ENCODE measurements at regions not wholly inside any gene's neighbourhood (a gene's known extent, or its start where the extent isn't known, plus 50 kb on each side); places are given as distances from the start of the nearest gene placed in this dataset.
"Not testable (repeated sequence)": the region's sequence is repeated elsewhere in the genome, so short reads cannot be mapped to it uniquely, and the experiment has no call there.

DNA sequence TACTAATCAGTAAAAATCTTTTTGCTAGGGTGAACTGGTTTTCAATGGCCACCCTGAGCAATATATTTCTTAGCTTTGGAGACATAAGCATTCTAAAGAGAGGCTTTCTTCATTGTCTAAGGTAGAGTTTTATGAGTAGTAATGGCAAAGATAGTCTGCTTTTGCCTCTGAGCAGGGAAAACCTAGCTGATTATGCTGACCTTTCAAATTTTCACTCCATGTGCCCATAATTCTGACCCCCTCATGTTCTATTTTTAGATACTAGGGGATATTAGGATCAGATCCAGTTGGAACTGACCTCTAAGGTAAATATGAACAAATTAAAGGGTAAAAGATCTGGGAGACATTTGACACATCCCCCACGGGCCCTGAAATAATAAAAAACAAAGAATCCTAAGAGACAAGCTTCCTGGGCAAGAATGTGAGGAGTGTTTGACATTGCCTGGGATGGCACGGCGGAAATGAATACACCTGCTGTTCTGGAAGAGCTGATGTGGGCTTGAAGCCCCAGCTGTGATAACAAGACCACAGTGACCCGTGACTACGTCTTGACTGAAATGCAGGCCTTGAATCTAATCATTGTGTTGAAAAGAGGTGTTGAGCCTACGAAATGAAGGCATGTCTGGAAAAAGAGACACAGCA, 392.1 kb upstream of the FRG1 start:
- no peak overlapping the region for H3K4me3 ChIP-seq (ENCODE audit: low read depth, low read length)

DNA sequence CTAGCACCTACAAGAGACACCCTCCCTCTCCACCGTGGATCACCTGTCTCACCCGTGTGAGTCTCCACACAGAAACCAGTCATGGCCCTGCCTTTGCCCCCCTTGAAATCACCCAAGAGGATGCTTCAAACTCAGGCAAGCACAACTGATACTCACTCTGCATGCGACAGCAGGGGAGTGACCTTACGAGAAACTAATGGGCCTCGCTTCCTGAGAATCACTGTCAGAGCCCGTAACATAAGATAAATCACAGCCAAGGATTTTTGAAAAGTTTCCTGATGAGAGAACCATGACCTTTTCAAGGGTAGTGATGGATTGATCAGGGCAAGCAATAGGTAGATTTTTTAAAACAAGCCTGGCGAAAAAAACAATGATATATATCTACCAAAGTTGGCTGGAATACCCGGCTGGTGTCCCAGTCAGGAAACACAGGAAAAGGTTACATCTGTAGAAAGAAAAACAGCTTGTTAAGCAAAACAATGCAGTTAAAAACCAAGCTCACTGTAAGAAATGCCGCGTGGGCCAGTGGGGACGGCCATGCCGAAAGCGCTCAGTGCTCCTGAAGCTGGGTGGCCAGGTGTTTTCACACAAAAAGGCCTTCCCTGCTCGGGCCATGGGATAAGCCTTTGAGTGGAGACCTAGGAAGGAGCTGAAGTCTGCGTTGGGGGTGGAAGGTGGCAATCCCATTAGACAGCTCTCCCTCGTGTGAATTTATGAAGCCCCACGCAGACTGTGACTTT, 388.6 kb upstream of the FRG1 start:
- not testable (repeated sequence) for H3K4me3 ChIP-seq (ENCODE audit: low read depth, low read length)

- H3K4me3 ChIP-seq (ENCODE audit: low read depth, low read length): not testable (repeated sequence)
These were observed 380.1 kb upstream of the FRG1 start for GRCh38 chr4:189560605-189561004.

DNA sequence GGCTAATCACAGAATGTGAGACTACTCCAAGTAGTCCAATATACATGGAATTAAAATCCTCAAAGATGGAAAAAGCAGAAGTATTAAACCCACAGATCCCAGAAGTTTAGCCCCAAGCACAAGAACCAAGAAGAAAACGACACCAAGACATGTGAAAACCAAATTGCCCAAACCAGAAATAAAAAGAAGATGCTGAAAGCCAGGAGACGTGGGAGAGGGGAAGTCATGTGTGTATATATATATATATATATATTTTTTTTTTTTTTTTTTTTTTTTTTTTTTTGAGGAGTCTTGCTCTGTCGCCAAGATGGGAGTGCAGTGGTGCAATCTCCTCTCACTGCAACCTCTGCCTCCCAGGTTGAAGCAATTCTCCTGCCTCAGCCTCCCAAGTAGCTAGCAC, 376.9 kb upstream of the FRG1 start:
- not testable (repeated sequence) for H3K4me3 ChIP-seq (ENCODE audit: low read depth, low read length)

DNA sequence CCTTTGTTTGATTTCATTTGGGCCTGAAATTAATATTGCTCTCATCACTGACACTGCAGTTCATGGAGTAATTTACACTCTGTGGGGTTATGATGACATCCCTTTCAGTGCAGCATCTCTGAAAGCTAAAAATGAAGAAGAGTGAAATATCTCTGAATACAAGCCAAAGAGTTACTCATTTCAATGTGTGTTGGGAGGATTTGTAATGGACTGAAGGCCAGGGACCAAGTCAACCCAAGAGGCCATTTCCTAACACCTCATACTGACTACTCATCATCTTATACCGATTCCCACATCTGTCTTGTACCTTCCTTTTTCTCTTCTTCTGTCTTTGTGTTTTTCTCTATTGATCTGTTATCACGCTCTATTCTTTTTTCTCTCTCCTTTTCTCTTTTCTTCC, 374.4 kb upstream of the FRG1 start:
- not testable (repeated sequence) for H3K4me3 ChIP-seq (ENCODE audit: low read depth, low read length)

DNA sequence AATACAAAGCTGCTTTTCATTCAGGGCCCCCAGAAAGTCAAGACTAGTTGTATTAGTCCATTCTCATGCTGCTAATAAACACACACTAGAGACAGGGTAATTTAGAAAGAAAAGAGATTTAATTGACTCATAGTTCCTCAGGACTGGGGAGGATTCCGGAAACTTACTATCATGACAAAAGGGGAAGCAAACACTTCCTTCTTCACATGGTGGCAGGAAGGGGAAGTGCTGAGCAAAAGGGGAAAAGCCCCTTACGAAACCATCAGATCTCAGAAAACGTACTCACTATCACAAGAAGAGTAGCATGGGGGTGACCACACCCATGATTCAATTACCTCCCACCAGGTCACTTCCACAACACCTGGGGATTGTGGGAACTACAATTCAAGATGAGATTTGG, 373.8 kb upstream of the FRG1 start:
- H3K4me3 ChIP-seq (ENCODE audit: low read depth, low read length): not testable (repeated sequence)

- not testable (repeated sequence) for H3K4me3 ChIP-seq (ENCODE audit: low read depth, low read length)
These were observed 361.0 kb upstream of the FRG1 start for GRCh38 chr4:189579645-189580044.

GRCh38 chr4:189586908-189587632, 353.6 kb upstream of the FRG1 start:
- H3K4me3 ChIP-seq (ENCODE audit: low read depth, low read length): not testable (repeated sequence)

- H3K4me3 ChIP-seq (ENCODE audit: low read depth, low read length): not testable (repeated sequence)
These were observed 351.5 kb upstream of the FRG1 start for GRCh38 chr4:189589201-189589600.

DNA sequence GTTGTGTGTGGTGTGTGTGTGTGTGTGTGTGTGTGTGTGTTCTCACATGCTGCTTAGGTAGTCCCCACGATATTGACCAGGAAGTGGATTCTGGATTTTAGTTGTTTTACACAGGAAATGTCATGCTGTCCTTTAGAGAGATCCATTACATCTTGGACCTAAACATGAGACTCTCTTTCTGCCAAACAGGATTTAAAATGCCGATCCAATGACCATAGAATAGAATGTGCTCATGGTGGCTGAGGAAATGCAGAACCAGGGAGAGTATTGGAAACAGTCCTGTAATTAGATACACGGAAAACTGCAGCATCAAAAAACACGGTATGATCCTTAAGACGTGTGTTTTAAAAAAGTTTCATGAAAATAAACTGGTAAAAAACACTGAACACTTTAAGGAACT, 347.8 kb upstream of the FRG1 start:
- H3K4me3 ChIP-seq (ENCODE audit: low read depth, low read length): no peak overlapping the region

- no peak overlapping the region for H3K4me3 ChIP-seq (ENCODE audit: low read depth, low read length)
These were observed 343.3 kb upstream of the FRG1 start for GRCh38 chr4:189597341-189597740.

DNA sequence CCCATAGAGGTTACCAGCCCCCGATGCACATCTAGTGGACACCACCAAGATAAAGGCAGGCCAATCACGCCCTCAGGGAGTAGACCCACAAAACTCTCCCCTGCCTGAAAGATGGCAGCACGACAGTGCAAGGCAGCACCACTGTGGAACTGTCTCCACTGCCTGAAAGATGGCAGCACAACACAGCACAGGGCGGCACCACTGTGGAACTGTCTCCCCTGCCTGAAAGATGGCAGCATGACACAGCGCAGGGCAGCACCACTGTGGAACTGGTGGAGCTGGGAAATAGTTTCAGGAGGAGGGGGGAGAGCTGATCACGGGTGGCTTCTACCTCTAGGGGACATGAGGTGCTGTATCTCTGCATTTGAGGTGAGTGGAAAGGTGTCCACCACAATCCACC, 340.4 kb upstream of the FRG1 start:
- no peak overlapping the region for H3K4me3 ChIP-seq (ENCODE audit: low read depth, low read length)

DNA sequence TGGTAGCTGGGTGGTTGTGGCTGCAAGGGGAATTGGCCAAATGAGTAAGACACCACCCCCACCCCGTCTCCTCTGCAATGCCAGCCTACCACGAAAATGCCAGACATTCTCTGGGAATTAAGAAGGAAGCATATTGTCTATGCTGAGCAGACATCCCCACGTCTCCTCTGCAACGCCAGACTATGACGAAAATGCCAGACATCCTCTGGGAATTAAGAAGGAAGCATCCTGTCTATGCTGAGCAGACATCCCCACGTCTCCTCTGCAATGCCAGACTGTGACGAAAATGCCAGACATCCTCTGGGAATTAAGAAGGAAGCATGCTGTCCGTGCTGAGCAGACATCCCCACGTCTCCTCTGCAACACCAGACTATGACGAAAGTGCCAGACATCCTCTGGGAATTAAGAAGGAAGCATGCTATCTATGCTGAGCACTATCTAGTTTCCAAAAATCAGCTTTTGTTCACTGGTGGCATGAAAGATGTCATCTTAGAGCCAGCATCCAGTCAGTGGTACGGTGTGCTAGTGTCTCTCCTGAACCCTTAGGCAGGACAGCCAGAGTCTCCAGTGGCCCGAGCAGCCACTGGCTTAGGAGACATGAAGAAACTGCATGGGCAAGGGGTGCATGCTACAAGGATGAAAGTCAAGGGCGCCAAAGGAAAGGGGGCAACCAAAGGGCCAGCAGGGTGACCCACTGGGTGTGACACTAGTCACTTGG, 339.8 kb upstream of the FRG1 start:
- H3K4me3 ChIP-seq (ENCODE audit: low read depth, low read length): no peak overlapping the region

DNA sequence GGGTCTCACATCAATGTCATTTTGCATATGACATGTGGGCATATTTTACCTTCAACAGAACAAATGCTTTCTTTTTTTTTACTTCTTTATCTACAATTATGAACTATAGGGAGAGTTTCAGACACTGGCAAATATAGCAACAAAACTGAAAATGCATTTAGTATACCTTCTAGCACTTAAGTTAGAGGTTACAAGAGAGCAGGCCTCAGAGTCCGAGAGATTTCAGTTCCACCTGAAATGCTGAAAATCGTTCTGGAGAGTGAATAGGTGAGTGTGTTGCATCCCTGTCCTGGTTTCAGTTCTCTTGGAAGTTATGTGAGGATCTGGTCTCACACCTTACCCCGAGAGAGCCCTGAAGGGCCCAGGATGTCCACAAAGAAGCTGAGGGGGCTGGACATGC, 337.8 kb upstream of the FRG1 start:
- H3K4me3 ChIP-seq (ENCODE audit: low read depth, low read length): not testable (repeated sequence)

- not testable (repeated sequence) for H3K4me3 ChIP-seq (ENCODE audit: low read depth, low read length)
These were observed 330.1 kb upstream of the FRG1 start for GRCh38 chr4:189610571-189610970.

- no peak overlapping the region for H3K4me3 ChIP-seq (ENCODE audit: low read depth, low read length)
These were observed 327.5 kb upstream of the FRG1 start for GRCh38 chr4:189613207-189613606.

DNA sequence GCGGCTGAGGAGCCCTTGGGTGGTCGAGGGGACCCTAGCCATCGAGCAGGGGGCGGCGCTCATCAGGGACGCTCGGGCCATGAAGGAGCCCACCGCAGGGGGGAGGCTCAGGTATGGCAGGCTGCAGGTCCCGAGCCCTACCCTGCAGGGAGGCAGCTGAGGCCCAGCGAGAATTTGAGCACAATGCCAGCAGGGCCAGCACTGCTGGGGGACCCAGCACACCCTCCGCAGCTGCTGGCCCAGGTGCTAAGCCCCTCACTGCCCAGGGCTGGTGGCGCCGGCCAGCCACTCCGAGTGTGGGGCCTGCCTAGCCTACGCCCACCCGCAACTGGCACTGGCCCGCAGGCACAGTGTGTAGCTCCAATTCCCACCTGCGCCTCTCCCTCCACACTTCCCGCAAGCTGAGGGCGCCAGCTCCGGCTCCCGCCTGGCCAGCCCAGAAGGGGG, 325.4 kb upstream of the FRG1 start:
- H3K4me3 ChIP-seq (ENCODE audit: low read depth, low read length): no peak overlapping the region

DNA sequence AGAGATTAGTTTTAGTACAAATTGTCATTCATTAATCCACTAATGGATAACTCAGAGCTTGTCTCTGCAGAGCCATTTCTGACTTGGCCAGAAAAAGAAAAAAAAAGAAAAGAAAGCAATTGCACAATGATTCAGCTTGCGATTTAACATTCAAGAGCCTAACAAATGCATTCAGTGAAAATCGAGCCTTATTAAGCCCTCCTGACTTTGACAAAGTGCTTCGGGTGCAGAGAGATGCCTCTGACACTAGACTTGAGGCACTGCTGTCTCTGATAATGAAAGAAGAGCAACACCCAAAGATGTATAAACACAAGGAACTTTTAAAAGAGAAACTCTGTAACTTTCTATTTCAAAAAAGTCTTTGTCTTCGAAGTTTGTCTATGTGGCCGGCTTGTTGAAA, 322.9 kb upstream of the FRG1 start:
- not testable (repeated sequence) for H3K4me3 ChIP-seq (ENCODE audit: low read depth, low read length)

- H3K4me3 ChIP-seq (ENCODE audit: low read depth, low read length): not testable (repeated sequence)
These were observed 321.0 kb upstream of the FRG1 start for GRCh38 chr4:189619441-189620250.

DNA sequence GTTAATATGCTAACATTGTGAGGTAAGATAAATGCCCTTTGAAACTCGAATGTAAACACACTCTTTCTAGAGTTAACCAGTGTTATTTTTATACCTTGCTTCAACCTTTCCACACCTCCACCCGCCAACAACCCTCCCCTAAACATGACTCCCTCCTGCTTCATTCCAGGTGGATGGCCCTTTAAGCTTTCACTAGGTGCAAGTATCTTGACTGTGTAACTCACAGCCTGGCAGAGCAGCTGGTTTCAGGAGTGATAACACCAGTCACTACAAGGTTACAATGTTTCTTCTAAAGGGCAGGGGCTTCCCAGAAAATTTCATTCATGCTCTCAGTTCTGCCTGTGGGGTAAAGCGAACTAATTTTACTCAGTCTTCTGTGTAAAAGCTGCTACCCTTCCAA, 318.1 kb upstream of the FRG1 start:
- H3K4me3 ChIP-seq (ENCODE audit: low read depth, low read length): not testable (repeated sequence)

DNA sequence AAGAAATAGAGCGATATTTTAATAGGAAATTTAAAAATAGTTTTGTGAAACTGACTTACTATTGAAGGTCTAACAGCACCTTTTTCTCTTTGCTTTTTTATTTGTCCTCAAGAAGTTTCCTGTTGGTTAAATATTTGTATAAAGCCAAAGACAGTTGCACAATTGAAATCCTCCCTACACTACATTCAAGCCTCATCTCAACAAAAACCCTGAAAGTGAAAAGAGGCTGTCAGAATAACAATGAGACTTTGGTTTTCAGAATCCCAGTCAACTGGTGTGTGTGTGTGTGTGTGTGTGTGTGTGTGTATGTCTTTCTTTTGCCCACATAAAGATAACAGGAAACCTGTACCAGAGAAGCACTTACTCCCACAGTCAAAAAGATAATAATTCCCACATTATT, 313.6 kb upstream of the FRG1 start:
- not testable (repeated sequence) for H3K4me3 ChIP-seq (ENCODE audit: low read depth, low read length)

Data from iPS-11a (cell line).